ENCODE measurements at regions not wholly inside any gene's neighbourhood (a gene's known extent, or its start where the extent isn't known, plus 50 kb on each side); places are given as distances from the start of the nearest gene placed in this dataset.
"Not testable (repeated sequence)": the region's sequence is repeated elsewhere in the genome, so short reads cannot be mapped to it uniquely, and the experiment has no call there.

- H3K4me3 ChIP-seq (ENCODE audit: low read depth, low read length), result peak overlapping the region; percentile 36
- not testable (repeated sequence) for H3K9me3 ChIP-seq (ENCODE audit: control insufficient read depth, insufficient read depth, low read depth, low read length); H3K36me3 ChIP-seq (ENCODE audit: control insufficient read depth, insufficient read depth, low read length); H3K27me3 ChIP-seq (ENCODE audit: control insufficient read depth, insufficient read depth, low read length); H3K9ac ChIP-seq (ENCODE audit: low read length); H3K27ac ChIP-seq (ENCODE audit: low read depth, low read length)
- H3K4me1 ChIP-seq (ENCODE audit: control insufficient read depth, insufficient read depth, low read length), result peaks cover 13% of the 10 kb centered on the region
Measured at GRCh38 chrX:106493210-106493816, 118.5 kb upstream of the RADX start.

- Histone ChIP-seq H3K27me3 (ENCODE audit: control insufficient read depth, insufficient read depth, low read length) (peaks cover 8% of the 10 kb centered on the region; the same call in 1 of the 2 replicates), H3K27ac (ENCODE audit: low read depth, low read length) (no peak overlapping the region), H3K36me3 (ENCODE audit: control insufficient read depth, insufficient read depth, low read length) (no peaks in the 10 kb centered on the region), H3K9ac (ENCODE audit: low read length) (no peak overlapping the region), H3K9me3 (ENCODE audit: control insufficient read depth, insufficient read depth, low read depth, low read length) (peaks cover 4% of the 10 kb centered on the region; the same call in 1 of the 2 replicates), H3K4me3 (ENCODE audit: low read depth, low read length) (no peak overlapping the region), H3K4me1 (ENCODE audit: control insufficient read depth, insufficient read depth, low read length) (peaks cover 16% of the 10 kb centered on the region)
Measured at GRCh38 chrX:106499473-106499872, 112.3 kb upstream of the RADX start.

GRCh38 chrX:106510713-106511403 is 100.9 kb upstream of the RADX start:
- Histone ChIP-seq H3K9me3 (ENCODE audit: control insufficient read depth, insufficient read depth, low read depth, low read length) (no peaks in the 10 kb centered on the region), H3K27ac (ENCODE audit: low read depth, low read length) (no peak overlapping the region), H3K4me1 (ENCODE audit: control insufficient read depth, insufficient read depth, low read length) (no peaks in the 10 kb centered on the region), H3K36me3 (ENCODE audit: control insufficient read depth, insufficient read depth, low read length) (no peaks in the 10 kb centered on the region), H3K9ac (ENCODE audit: low read length) (no peak overlapping the region), H3K27me3 (ENCODE audit: control insufficient read depth, insufficient read depth, low read length) (peaks cover 2% of the 10 kb centered on the region; the same call in 1 of the 2 replicates), H3K4me3 (ENCODE audit: low read depth, low read length) (no peak overlapping the region)
